Right lung (tissue), 2 donors: ENCODE measurements at regions not wholly inside any gene's neighbourhood (a gene's known extent, or its start where the extent isn't known, plus 50 kb on each side); places are given as distances from the start of the nearest gene placed in this dataset.
A peak's percentile ranks its signal among the peaks of the same experiment; 100 is the strongest.

Experiments
- DNase-seq, 2 donors: peaks; one replicate each; pipeline ENCODE4 v3.0.0-alpha.2; 2013

DNA sequence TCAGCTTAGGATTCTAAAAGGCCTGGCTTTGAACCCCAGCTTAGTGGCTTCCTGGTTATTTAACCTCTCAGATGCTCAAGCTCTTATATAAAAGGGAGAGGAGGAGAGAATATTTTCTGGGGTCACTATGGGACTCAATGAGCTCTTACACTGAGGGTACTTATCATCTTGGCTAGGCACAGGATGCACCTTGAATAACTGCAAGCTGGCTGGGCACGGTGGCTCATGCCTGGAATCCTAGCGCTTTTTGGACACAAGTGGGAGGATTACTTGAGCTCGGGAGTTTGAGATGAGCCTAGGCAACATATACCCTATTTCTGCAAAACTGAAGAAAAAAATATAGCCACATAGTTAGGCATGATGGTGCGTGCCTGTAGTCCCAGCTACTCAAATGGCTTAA, 665.3 kb upstream of the RBFOX1 start:
- DNase-seq: no peak

DNA sequence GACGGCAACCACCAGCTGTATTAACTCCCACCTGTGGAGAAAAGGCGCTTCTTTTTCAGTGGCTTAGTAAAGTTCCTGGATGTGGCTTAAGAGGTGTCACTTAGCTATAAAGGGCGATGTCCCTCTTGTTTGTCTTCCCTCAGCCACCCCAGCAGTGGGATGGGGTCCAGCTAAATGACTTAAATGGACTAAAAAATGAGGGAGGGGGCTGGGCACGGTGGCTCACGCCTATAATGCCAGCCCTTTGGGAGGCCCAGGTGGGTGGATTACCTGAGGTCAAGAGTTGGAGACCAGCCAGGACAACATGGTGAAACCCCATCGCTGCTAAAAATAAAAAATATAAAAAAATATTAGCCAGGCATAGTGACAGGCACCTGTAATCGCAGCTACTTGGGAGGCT, 667.5 kb upstream of the RBFOX1 start:
- no peak for DNase-seq

DNA sequence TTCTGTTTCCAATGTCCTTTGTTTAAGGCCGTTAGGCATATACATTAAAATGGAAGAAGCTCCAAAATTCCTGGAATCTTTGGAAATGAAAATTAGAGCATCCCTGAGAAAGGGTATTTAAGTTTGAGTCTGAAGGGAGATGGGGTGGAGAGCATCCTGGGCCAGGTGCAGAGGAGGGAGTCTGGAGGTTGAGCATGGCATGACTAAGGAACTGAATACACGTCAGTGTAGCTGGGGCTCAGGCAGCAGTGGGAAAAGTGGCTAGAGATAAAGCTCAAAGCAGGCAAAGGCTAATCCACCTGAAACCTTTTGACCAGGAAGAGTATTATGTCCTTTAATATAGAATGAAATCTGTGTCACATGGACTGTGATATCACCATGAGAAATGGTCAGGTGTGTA, 669.0 kb upstream of the RBFOX1 start:
- DNase-seq: no peak

DNA sequence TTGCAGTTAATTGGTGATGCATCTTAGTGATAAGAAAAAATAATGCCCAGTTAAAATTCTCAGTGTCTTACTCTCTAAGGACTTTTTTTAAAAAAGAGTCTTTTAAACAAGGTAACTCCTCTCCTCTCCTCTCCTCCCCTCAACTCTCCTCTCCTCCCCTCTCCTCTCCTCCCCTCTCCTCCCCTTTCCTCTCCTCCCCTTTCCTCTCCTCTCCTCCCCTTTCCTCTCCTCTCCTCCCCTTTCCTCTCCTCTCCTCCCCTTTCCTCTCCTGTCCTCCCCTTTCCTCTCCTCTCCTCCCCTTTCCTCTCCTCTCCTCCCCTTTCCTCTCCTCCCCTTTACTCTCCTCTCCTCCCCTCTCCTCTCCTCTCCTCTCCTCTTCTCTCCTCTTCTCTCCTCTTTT, 675.9 kb upstream of the RBFOX1 start:
- no peak for DNase-seq

DNA sequence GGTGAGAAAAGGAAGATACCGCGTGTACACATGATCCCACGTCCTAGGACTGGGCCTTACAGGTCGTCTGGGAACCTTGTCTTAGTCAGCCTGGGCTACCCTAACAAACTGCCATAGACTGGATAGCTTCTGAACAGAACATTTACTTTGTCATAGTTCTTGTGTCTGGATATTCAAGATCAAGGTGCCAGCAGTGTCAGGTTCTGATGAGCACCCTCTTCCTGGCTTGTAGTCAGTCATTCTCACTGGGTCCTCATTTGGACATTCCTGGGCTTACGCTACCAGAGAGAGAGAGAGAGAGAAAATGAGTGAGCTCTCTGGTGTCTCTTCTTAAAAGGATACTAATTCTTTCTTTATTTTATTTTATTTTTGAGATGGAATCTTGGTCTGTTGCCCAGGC, 685.8 kb upstream of the RBFOX1 start:
- no peak for DNase-seq

DNA sequence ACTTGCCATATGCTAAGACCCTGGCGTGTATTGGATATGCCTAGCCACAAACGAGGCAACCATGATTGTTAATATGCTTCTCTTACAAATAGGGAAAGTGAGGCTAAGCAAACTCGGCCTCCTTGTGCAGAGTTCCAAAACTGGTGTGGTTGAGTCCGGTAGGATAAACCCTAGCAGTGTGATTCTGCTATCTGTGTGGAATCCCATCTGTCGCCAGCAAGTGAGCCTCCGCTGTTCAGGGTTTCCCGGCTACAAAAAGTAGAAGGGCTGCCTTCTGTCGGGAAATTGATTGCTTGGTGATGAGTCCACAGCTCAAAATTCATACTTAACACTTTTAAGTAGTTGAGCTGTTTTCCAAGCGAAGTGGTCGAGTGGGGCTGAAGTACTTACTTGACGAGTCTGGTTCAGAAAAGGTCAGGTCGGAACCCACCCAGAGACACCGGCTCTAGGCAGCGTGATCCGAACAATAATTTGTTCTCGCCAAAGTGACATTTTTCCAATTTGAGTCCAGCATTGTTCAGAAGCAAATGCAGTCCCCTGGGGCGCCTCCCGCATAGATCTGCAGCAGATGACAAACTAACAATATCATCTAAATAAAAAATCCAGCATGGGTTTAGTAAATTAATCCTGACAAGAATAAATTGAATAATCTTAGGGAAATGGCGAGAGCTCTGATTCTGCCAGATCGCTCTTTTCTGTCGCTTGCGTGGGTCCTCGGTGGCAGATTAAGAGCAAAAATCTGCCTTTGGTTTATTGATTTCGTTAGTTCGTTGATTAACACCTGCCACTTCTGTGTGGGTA, 686.7 kb upstream of the RBFOX1 start:
- DNase-seq: no peak

DNA sequence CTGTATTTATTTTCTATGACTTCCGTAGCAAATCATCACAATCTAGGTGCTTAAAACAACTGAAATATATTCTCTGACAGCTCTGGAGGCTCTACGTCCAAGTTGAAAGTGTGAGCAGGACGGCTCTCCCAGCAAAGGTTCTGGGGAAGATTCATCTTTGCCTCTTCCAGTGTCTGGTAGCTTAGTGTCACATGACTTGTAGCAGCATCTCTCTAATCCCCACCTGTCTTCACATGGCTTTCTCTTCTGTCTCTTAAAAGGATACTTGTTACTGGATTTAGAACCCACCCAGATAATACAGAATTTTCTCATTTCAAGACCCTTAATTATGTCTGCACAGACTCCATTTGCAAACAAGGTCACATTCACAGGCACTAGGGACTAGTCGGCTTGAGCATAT, 687.7 kb upstream of the RBFOX1 start:
- no peak for DNase-seq

DNA sequence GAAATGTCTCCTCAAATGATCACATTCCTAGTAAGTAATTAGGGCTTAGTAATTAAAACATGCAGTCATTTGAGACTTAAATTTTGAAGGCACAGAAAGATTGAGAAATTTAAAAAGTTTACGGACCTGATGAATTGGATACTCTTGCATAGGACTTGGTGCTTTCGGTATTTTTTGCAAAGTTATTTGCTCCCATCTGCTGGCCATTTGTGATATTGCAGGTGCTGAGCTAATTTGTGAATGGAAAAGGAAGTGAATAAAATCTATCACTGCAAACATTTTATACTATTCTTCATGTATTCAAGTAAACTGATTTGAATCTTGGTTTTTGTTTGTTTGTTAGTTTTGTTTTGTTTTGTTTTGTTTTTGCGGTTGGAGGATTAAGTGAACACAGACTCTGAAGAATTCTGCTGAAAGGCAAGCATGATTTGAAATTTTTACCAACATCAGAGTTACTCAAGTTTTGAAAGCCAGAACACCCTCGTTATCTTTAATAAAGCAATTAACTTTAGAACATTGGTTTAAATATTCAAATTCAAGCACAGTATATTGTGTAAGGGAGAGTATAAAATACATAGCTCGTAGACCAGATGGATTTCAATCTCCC, 689.5 kb upstream of the RBFOX1 start:
- peak; percentile 18 to 29 for DNase-seq

DNA sequence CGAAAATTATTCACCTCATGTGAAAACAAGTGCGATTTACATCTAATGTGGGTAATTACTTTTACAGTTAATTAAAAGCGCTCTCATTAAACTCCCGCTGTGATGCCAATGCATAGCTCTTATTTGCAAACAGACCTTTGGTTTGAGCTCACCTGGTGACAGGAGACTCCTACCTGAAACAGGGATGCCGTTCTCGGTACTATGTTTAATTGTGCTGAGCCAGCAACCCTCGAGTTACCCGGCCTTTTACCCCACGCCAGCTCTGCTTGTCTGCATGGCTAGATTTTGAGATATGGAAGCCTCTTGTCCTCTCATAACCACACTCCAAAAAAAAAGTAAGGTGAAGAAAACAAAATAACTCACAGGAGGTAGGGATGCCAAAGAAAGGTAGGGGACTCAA, 690.4 kb upstream of the RBFOX1 start:
- no peak for DNase-seq

DNA sequence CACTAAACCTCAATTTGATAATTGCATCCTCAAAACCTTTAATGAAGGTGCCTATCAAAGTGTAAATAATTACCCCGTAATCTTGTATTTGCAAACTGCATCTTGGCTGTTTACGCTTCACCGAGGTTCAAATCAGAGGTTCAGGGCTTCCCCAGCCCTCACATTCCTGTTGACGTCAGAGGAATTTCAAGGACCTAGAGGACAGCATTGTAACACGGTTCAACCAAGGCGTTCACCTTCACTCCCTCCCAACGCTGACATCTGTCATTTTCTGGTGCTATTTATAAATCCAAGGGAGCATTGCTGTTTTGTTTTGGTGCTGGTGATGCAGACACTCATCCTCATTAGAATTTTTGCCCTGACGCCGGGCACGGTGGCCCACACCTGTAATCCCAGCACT, 691.6 kb upstream of the RBFOX1 start:
- DNase-seq: no peak

DNA sequence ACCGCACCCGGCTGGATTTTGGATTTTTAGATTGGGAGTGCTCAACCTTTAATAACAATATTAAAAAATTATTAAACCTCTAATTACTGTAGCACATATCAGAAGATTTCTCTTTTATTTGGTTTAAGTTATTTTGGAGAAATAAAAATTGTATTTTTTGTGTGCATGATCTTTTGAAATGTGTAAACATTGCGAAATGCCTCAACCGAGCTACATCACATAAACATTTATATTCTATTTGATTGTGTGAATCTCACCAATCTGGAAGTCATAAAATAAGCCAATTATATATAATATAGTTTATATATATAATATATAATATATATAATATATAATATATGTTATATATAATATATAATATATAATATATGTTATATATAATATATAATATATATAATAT, 696.2 kb upstream of the RBFOX1 start:
- no peak for DNase-seq

DNA sequence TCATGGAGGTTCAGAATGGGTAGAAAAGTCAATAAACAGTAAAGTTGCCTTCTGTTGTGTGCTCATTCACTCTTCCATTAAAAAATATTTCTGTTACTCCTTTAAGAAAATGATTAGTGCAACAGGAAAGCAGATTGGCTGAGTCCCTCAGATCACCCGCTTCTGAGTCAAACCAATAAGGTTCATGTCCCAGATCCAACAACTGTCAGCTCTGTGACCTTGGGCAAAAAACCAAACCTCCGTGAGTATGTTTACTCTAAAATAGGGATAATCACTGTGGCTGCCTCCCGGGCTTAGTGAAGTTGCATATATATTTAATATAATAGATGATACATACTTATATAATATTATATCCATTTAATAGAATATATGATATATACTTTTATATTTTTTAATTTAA, 698.5 kb upstream of the RBFOX1 start:
- DNase-seq: no peak

DNA sequence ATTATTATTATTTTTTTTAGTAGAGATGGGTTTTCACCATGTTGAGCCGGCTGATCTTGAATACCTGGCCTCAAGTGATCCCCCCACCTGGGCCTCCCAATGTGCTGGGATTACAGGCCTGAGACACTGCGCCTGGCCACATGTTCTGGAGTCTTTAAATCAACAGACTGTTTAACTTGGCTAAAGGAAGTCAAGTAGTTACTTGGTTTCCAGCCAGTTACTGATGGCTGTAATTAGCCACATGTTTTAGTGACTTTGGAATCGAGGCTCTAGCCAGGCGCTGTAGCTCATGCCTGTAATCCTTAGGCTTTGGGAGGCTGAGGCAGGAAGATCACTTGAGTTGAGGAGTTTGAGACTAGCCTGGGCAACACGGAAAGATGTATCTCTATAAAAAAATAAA, 699.2 kb upstream of the RBFOX1 start:
- DNase-seq: no peak

DNA sequence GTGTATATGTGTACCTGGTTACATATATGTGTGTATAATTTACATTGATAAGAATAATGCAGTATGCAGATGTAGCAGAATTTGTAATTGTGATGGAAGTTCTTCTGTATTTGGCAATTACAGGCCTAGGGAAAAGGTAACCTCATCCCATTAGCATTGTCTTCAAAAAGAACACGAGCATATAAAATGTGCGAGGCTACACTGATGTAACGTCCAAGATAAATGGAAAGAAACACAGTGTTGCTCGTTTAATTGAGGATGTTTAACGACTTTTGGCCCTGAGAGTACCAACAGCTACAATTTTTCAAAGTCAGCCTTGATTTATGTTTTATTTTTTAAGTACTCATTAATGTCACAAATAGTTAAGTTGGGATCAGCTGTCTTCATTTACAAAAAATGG, 703.5 kb upstream of the RBFOX1 start:
- DNase-seq: no peak

DNA sequence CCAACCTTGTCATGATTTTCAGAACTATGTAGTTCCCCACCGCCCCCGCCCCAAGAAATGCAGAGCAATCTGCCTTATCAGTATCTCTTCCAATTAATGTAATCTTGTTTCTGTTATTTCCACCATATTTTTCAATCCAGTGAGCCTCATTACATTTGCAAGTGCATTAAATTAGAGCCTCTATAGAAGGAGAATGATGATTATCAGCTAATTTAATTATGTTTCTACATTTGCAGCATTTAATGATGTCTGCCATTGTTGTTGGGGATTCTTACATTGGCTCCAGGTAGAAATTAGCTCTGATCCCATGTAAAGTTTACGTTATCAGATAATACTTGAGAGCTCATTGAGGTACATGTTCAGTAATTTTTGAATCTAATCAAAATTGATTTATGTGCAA, 707.0 kb upstream of the RBFOX1 start:
- DNase-seq: no peak

DNA sequence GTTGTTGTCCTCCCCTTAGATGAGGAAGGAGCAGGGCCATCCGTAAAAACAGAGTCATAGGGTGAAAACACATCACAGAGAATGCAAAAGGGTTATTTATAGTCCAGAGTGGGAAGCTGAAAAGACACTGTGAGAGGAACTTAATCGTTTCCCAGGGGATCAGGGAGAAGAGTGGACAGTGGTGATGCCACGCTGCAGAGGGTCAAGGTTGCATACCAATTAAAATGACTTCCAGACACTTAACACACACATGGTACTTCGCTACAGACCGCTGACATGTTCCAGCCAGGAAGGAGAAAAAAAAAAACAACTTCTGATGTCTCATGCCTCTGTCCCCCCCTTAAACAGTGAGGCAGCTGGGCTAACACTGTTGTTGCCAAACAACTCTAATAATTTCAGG, 713.8 kb upstream of the RBFOX1 start:
- DNase-seq: no peak

DNA sequence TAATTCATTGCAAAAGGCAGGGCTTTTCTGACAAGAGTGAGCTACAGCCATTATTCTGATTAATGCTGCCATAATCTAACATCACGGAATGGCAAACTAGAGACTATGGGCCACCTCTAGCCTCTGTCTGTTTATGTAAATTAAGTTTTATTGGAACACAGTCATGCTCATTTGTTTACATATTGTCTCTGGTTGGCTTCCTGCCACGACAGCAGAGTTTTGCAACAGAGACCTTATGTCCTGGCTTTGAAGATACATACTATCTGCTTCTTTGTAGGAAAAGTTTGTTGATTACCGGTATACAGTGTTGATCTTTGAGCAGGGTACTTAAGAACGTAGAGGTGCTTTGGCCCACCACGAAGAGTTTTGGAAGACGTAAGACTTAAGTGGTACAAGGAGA, 715.9 kb upstream of the RBFOX1 start:
- DNase-seq: no peak

DNA sequence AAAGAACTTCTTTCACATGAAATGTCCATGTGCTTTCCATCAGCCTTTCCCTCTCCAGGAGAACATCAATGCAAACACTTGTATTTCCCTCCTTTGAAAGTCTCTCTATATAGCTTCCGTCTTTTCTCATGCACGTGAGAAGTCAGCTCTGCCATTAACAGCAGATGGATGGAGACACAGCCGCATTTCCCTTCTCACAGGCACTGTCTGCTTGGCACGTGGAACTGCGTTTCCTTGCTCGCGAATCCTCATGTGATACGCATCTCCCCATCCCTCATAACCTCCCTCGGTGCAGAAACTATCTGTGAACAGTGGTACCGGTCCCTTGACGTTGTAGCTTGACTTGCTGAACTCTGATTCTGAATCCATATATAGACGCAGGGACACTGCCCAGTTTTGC, 717.0 kb upstream of the RBFOX1 start:
- no peak for DNase-seq

DNA sequence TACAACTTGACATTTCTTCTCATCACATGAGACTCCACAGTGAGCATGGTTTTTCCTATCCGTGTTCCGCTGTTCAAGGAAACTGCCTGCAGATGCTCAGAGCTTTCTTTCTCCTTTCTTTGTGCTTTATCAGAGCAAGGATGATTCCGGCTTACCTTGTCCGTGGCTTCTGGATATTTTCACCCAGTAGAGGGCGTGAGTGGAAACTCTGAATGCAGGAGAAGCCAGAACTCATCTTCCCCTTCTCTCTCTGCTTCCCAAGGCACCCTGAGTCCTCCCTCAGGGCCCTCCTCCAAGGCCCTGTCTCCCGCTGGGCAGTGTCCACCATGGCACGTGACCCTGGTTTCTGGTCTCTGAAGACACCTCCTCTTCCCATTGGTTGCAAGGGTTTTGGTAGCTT, 721.1 kb upstream of the RBFOX1 start:
- no peak for DNase-seq

DNA sequence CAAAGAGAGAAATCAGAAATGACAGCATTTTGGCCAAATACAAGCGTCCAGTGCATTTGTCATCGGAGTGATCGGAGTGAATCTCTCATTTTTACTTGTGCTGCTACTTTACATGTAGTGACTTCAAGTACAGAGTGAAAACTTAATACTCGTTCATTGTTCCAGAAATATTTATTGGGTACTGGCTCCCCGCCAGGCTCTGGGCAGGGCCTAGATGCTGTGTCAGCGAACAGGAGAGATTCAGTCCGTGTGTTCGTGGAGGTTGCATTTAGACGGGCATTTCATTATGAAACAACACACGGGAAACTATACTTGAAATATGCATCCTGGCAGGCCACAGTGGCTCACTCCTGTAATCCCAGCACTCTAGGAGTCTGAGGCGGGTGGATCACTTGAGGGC, 727.2 kb upstream of the RBFOX1 start:
- no peak for DNase-seq

DNA sequence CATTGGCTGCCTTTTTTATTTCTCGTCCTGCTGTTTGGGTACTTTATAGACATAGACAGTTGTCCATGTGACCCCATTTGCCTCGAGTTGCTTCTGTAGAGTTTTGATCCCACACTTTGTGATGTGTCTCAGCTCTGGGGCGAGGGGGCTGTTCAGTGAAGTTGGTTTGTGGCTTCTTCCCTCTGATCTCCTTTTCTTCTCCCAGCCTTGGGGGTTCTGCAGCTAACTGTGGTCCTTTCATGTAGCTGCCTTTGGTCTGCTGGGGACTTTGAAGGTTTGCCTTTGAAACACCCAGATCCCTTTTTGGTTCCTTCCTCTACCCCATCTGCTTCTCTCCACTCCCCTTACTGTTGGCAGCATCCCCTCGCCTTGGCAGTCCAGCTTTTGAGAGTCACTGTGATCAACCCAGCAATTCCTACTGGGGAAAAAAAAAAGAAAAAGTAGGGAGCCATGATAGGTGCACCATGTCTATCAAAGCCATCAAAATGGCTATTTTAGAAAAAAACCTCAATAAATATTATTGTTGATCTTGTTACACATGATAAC, 728.8 kb upstream of the RBFOX1 start:
- DNase-seq: no peak

DNA sequence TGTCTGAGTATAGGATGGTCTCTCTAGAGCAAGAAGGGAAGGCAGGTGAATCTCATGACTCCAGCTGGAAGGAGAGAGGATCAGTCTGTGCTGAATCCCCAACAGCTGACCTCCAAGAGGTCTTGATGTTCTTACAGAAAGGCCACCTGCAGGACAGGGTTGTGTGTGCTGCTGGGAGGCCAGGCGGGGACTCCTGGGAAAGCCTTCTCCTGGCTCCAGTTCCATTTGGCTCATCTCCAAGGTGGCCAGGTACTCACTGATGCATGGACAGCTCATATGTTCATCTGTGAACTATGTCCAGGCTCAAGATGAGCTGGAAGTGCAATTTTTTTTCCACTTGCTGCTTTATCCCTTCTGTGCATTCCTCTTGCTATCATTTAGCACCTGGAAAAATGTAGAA, 730.2 kb upstream of the RBFOX1 start:
- no peak for DNase-seq

DNA sequence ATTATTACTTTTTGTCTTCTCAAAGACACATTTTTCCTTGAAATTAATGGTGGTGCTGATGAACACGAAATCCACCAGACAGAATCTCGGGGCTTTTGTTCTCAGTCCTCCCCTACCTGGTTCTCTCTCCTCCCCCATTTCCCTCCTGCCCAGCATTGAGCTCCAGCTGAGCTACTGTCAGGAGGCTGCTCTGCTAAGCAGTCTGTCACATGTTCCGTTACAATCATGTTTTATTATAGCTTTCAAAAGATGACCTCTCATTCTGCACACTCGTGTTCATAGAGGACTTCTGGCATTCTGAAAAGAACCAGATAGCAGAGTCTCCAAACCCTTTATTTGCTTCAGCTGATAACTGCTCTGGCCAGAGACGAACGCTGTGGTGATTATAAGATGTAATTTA, 732.5 kb upstream of the RBFOX1 start:
- DNase-seq: no peak

DNA sequence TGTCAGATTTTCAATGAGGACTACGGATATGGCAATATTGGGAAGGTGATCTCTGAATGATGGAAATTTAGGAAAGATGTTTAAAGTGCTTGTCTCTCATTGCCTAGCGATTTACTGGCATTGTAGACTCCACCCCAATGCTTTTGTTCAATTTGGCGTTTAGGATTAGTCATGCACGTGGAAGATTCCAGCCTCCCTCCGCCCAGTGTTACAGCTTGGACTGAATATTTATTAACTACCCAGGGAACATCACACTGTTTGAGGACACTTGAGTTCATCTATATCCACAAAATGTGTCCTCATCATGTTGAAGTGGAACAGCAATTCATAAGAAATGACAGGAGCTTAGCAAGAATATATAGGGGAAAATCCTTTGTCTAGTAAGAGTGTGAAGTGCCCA, 738.8 kb upstream of the RBFOX1 start:
- DNase-seq: no peak
